ENCODE measurements at regions not wholly inside any gene's neighbourhood (a gene's known extent, or its start where the extent isn't known, plus 50 kb on each side); places are given as distances from the start of the nearest gene placed in this dataset.

GRCh38 chr11:104320956-104321355 is 157.0 kb upstream of the PDGFD start (continued):
- TF ChIP-seq POGK (CRISPR knock-in tag; conservative IDR thresholded peaks at IDR 0.05), result no peak

- no TSS peak for BruUV-seq (replicated peaks)
- FAIRE-seq, result no peak
- H4K20me1 ChIP-seq (ENCODE audit: insufficient read depth, low read length), result no peaks in the 10 kb centered on the region
Measured at GRCh38 chr11:104320097-104320496, 156.2 kb upstream of the PDGFD start.

More at GRCh38 chr11:104320097-104320496, 156.2 kb upstream of the PDGFD start:
- no peak for ATAC-seq
- Histone ChIP-seq H2AFZ (ENCODE audit: low read length) (no peak overlapping the region), H3K4me3 (replicated peaks in 1 of 3; ENCODE audit: insufficient read depth in 1 of 3, low read depth in 2 of 3, low read length in 3 of 3) (no peak overlapping the region), H3K4me1 (ENCODE audit: insufficient read depth, low read length) (no peaks in the 10 kb centered on the region), H3K9me3 (ENCODE audit: low read length) (no peaks in the 10 kb centered on the region), H3K4me2 (ENCODE audit: low read depth, low read length) (no peak overlapping the region), H3K79me2 (ENCODE audit: insufficient read depth, low read length) (no peaks in the 10 kb centered on the region), H3K9ac (ENCODE audit: insufficient read depth, low read depth, low read length) (no peak overlapping the region), H3K27me3 (ENCODE audit: control insufficient read depth in 1 of 2, insufficient read depth in 2 of 2, low read length in 2 of 2) (no peaks in the 10 kb centered on the region; a peak in 1 of 5 replicates), H3K27ac (ENCODE audit: extremely low read length, insufficient read depth, low read length) (no peak overlapping the region), H3K36me3 (replicated peaks in 1 of 2; ENCODE audit: control insufficient read depth in 1 of 2, insufficient read depth in 2 of 2, low read length in 2 of 2) (no peaks in the 10 kb centered on the region)
- TF ChIP-seq ZBTB7B (CRISPR knock-in tag; IDR thresholded peaks at IDR 0.05) (no peak), KAT7 (CRISPR knock-in tag; IDR thresholded peaks at IDR 0.05; ENCODE audit: borderline replicate concordance) (no peak), FOXO4 (CRISPR knock-in tag; conservative IDR thresholded peaks at IDR 0.05) (no peak), ZKSCAN5 (CRISPR knock-in tag; IDR thresholded peaks at IDR 0.05) (no peak), CHD4 (IDR thresholded peaks at IDR 0.05; ENCODE audit: borderline replicate concordance, low read length) (no peak), EED (CRISPR knock-in tag; IDR thresholded peaks at IDR 0.05) (no peak), ZNF607 (CRISPR knock-in tag; IDR thresholded peaks at IDR 0.05; ENCODE audit: borderline replicate concordance) (no peak), NR2C2 (CRISPR knock-in tag; IDR thresholded peaks at IDR 0.05; ENCODE audit: borderline replicate concordance) (no peak), THYN1 (CRISPR knock-in tag; IDR thresholded peaks at IDR 0.05; ENCODE audit: borderline replicate concordance, low read depth) (no peak), MNT (IDR thresholded peaks at IDR 0.05) (no peak), RARG (CRISPR knock-in tag; IDR thresholded peaks at IDR 0.05; ENCODE audit: low read depth) (no peak), KLF16 (CRISPR knock-in tag; IDR thresholded peaks at IDR 0.05) (no peak), ZIK1 (CRISPR knock-in tag; IDR thresholded peaks at IDR 0.05; ENCODE audit: borderline replicate concordance, low read depth) (no peak), BCL3 (CRISPR knock-in tag; IDR thresholded peaks at IDR 0.05) (no peak), TFDP2 (CRISPR knock-in tag; IDR thresholded peaks at IDR 0.05) (no peak)
- intact Hi-C loops (cut with micrococcal nuclease; ENCODE audit: unreplicated experiment) (no loop called here), in situ Hi-C loops (cut with HindIII; ENCODE audit: extremely low pct_ligation_motif_present, low pct_unique_long_range_greater_than_20kb) (no loop called here)
- DNase-seq (ENCODE audit: low spot score), result no peak
- CTCF ChIA-PET (ENCODE audit: low intra/inter-chr PET ratio, low total read pairs), result no interaction called here
- POLR2A ChIA-PET, result no interaction called here
